ACC112 (cell line): ENCODE measurements at regions not wholly inside any gene's neighbourhood (a gene's known extent, or its start where the extent isn't known, plus 50 kb on each side); places are given as distances from the start of the nearest gene placed in this dataset.

Experiments
- H2AFZ ChIP-seq: fragments of 200-600 bp; sonication (generic); one replicate; pipeline ENCODE4 v1.6.0; 2017; ENCODE audit warnings: antibody characterized with exemption, low read length; ENCODE audit not compliant: unreplicated experiment
- H3K27ac ChIP-seq: fragments of 200-600 bp; sonication (generic); 2 replicates; pipeline ENCODE4 v1.5.1; 2014; ENCODE audit warnings: low read depth, mild to moderate bottlenecking, antibody characterized with exemption, low read length, moderate library complexity
- H3K27me3 ChIP-seq: fragments of 200-600 bp; sonication (generic); 2 replicates; pipeline ENCODE4 v1.6.1; 2014; ENCODE audit warnings: mild to moderate bottlenecking, antibody characterized with exemption, low read length, moderate library complexity, mixed read lengths; ENCODE audit not compliant: insufficient read depth
- H3K36me3 ChIP-seq: fragments of 200-600 bp; sonication (generic); 2 replicates; pipeline ENCODE4 v1.6.1; 2016; ENCODE audit warnings: mild to moderate bottlenecking, antibody characterized with exemption, low read length, moderate library complexity, mixed read lengths; ENCODE audit not compliant: insufficient read depth
- H3K4me1 ChIP-seq: fragments of 200-600 bp; sonication (generic); one replicate; pipeline ENCODE4 v1.6.1; 2016; ENCODE audit warnings: low read length, mixed read lengths; ENCODE audit not compliant: insufficient read depth, unreplicated experiment, control insufficient read depth
- H3K4me3 ChIP-seq: fragments of 200-600 bp; sonication (generic); 2 replicates; pipeline ENCODE4 v1.5.1; 2014; ENCODE audit warnings: mild to moderate bottlenecking, low read depth, low read length
- H3K79me2 ChIP-seq: fragments of 200-600 bp; sonication (generic); one replicate; pipeline ENCODE4 v1.6.0; 2016; ENCODE audit warnings: low read length; ENCODE audit not compliant: control insufficient read depth, unreplicated experiment, insufficient read depth

DNA sequence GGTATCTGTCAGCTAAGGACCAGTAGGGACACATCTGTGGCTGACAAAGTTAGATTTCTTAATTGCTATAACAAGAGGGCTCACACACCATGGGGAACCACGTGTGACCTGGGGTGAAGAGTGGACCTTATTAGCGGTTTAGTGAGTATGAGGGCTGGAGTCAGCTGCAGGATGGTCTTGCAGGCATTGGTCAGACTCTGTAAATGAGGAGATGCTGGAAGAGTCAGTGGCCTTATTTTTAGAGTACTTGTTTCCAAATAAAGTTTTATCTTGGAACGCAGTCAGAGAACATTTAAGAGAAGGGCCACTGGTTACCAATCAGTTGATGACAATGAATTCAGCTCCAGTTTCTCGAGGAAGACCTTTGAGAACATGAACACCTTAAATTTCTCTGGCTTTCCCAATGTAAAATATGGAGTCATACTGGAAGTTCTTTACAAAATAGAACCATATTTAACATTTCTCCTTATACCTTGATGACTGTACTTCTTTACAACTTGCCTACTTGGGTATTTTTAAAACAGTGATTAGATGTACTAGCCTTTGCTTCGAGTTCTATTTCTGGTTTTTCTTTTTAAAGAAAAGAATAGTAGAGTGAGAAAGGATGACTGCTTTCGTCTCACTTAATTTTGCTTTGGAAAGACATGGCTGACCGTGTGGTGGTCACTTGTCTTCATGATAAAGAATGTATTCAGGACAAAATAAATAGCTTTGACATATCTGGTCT, 185.9 kb upstream of the S1PR3 start:
- Histone ChIP-seq H2AFZ (no peak overlapping the region), H3K4me3 (no peak overlapping the region), H3K79me2 (no peaks in the 10 kb centered on the region), H3K4me1 (peaks cover 33% of the 10 kb centered on the region), H3K27ac (no peak overlapping the region), H3K27me3 (no peaks in the 10 kb centered on the region), H3K36me3 (no peaks in the 10 kb centered on the region)

- H3K27me3 ChIP-seq = no peaks in the 10 kb centered on the region
- H3K4me1 ChIP-seq = peaks cover 33% of the 10 kb centered on the region
- H2AFZ ChIP-seq = no peak overlapping the region
These were observed 183.8 kb upstream of the S1PR3 start for GRCh38 chr9:88807426-88807825.

GRCh38 chr9:88808019-88808656, 183.1 kb upstream of the S1PR3 start:
- Histone ChIP-seq H3K4me3 (no peak overlapping the region), H3K4me1 (peaks cover 33% of the 10 kb centered on the region), H3K79me2 (no peaks in the 10 kb centered on the region), H3K27ac (no peak overlapping the region), H3K27me3 (no peaks in the 10 kb centered on the region), H2AFZ (no peak overlapping the region), H3K36me3 (no peaks in the 10 kb centered on the region)

More at GRCh38 chr9:88807426-88807825, 183.8 kb upstream of the S1PR3 start:
- Histone ChIP-seq H3K36me3 (no peaks in the 10 kb centered on the region), H3K79me2 (no peaks in the 10 kb centered on the region), H3K4me3 (no peak overlapping the region), H3K27ac (no peak overlapping the region)

GRCh38 chr9:88808761-88809354, 182.4 kb upstream of the S1PR3 start:
- Histone ChIP-seq H3K79me2 (no peaks in the 10 kb centered on the region), H3K4me3 (no peak overlapping the region), H3K36me3 (no peaks in the 10 kb centered on the region), H2AFZ (no peak overlapping the region), H3K4me1 (peaks cover 33% of the 10 kb centered on the region), H3K27ac (no peak overlapping the region), H3K27me3 (no peaks in the 10 kb centered on the region)

DNA sequence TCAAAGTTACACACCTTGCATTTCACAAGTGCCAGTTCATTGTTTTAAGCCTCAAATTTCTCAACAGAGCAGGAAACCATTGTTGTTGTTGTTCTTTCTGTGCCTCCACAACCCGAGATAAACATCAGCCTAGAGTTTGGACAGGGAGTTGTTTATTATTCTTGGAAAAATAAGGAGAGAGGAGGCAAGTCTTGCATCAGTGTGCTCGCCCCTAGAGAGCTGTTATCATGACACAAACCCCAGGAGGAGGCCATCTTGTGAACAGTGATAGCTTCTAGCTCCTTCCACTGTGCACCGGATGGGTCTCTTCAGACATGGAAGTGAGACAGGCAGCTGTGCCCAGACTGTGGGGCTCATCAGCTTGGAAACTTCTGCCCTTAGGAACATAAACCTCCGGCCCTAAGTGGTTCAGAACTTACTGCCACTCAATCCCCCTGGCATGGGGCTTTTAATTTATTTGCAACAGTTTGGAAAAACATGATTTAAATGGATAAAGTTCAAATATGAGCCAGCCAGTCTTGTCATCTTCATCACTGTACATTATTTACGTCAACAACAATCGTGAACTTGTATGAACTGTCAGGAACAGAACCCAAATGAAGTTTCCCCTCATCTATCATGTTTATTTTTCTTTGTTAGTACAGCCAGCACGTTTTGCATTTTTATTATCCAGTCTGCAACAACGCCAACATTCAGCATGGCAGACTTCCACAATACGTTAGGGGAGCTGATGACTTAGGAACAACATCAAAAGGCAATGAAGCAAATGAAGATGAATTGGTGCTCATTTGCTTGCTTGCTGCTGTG, 181.7 kb upstream of the S1PR3 start:
- Histone ChIP-seq H3K4me3 (no peak overlapping the region), H3K27ac (no peak overlapping the region), H2AFZ (peak overlapping the region; percentile 50), H3K27me3 (no peaks in the 10 kb centered on the region), H3K36me3 (no peaks in the 10 kb centered on the region), H3K79me2 (no peaks in the 10 kb centered on the region), H3K4me1 (peaks cover 33% of the 10 kb centered on the region)

- no peaks in the 10 kb centered on the region for H3K27me3 ChIP-seq
- no peaks in the 10 kb centered on the region for H3K36me3 ChIP-seq
- no peak overlapping the region for H3K4me3 ChIP-seq
- H3K4me1 ChIP-seq = peaks cover 40% of the 10 kb centered on the region
- no peaks in the 10 kb centered on the region for H3K79me2 ChIP-seq
- H2AFZ ChIP-seq = no peak overlapping the region
- H3K27ac ChIP-seq = no peak overlapping the region
These were observed 180.4 kb upstream of the S1PR3 start for GRCh38 chr9:88810826-88811225.

DNA sequence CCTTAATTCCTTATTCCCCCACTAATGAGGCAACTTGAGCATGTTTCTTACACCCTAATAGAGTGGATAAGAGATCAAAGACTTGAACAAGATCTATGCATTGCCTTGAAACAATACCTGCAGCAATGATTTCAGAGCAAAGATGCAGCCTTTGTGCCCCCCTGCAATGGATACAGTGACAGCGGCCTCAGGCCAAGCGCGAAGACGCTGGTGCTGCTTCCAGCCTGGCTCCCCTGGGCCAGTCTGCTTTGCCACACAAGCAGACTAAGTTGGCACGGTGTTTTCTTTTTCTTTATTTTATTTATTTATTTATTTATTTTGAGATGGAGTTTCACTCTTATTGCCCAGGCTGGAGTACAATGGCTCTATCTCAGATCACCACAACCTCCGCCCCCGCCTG, 179.8 kb upstream of the S1PR3 start:
- H3K27ac ChIP-seq = no peak overlapping the region
- peaks cover 40% of the 10 kb centered on the region for H3K4me1 ChIP-seq
- no peak overlapping the region for H2AFZ ChIP-seq
- no peaks in the 10 kb centered on the region for H3K79me2 ChIP-seq
- no peaks in the 10 kb centered on the region for H3K27me3 ChIP-seq
- no peaks in the 10 kb centered on the region for H3K36me3 ChIP-seq
- no peak overlapping the region for H3K4me3 ChIP-seq

DNA sequence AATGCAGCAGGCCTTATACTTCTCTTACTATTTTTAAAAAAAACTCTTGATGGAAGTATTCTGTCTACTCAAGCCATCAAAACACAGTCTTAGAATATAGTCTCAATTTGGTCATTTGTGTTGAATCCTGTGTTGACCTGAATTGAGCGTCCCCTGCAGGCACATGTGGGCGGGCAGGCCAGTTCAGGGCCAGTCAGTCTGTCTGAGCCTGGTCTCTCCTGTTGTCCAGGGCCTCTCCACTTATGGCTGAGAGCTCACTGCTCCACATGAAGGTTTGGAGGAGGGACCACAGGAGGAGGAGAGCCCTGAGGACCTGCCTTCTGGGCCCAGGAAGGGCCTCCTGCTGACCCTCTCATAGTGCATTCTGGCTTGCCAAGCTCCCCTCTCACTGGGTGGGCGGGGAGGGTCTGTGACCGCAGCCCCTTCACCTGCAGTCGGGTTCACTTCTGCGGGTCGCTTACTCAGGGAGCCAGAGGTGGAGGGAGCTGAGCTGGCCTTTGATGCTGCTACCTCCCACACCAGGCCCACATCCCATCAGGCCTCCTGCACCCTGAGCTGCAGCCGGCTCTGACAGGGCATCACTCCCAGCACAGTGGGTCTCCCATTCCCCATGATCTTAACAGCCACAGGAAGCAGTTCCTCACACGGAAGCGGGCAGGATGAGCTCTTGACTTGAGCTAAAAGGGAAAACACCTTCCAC, 178.2 kb upstream of the S1PR3 start:
- Histone ChIP-seq H3K4me3 (no peak overlapping the region), H2AFZ (no peak overlapping the region), H3K4me1 (peaks cover 44% of the 10 kb centered on the region), H3K36me3 (no peaks in the 10 kb centered on the region), H3K27ac (no peak overlapping the region), H3K79me2 (no peaks in the 10 kb centered on the region), H3K27me3 (no peaks in the 10 kb centered on the region)

GRCh38 chr9:88813638-88814209, 177.5 kb upstream of the S1PR3 start:
- Histone ChIP-seq H3K27me3 (no peaks in the 10 kb centered on the region), H3K4me3 (no peak overlapping the region), H3K79me2 (no peaks in the 10 kb centered on the region), H3K27ac (no peak overlapping the region), H3K4me1 (peaks cover 46% of the 10 kb centered on the region), H2AFZ (no peak overlapping the region), H3K36me3 (no peaks in the 10 kb centered on the region)

DNA sequence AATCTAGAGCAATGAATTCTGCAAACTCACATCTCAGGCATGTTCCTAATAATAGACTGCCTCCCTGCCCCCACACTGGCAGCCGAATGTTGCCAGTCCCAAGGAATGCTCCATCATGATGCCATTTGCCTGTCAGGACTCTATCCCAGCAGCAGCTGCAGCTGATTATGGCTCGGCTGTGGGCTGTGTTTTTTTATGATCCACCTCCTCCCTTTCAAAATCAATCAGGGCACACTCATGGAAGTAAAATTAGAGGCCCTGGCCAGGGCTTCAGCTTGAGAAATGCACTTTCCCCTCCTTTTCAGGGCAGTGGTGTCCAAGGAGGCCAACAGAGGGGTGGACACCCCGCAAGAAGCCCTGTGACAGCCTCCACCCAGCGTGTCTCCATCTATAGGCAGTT, 176.7 kb upstream of the S1PR3 start:
- no peaks in the 10 kb centered on the region for H3K36me3 ChIP-seq
- 0 out of 2 replicates have a peak overlapping the region, but pooled peaks have one; percentile 18 for H3K27ac ChIP-seq
- H3K4me1 ChIP-seq = peaks cover 47% of the 10 kb centered on the region
- H3K79me2 ChIP-seq = no peaks in the 10 kb centered on the region
- no peaks in the 10 kb centered on the region for H3K27me3 ChIP-seq
- no peak overlapping the region for H3K4me3 ChIP-seq
- H2AFZ ChIP-seq = no peak overlapping the region
